Adrenal gland (tissue), 9 donors: ENCODE measurements at regions not wholly inside any gene's neighbourhood (a gene's known extent, or its start where the extent isn't known, plus 50 kb on each side); places are given as distances from the start of the nearest gene placed in this dataset.

Experiments used
- DNase-seq, 7 donors: peaks; one replicate each; pipeline ENCODE4 v3.0.0-alpha.2; 2019 to 2020
- H3K27ac ChIP-seq, 5 donors: fragments of 200-600 bp; sonication (generic) in 4 of 5; 1 replicate in 3 of 5; 2 replicates in 2 of 5; pipeline versions ENCODE4 v1.5.1 to v1.8.0; 2016 to 2020; ENCODE audit warnings: mild to moderate bottlenecking in 1 of 5
- H3K27me3 ChIP-seq: fragments of 200-600 bp; 2 replicates; pipeline ENCODE4 v1.8.0; 2021
- H3K36me3 ChIP-seq, 2 donors: fragments of 200-600 bp; replicated peaks in 1 of 2; 1 replicate in 1 of 2; 2 replicates in 1 of 2; pipeline versions ENCODE4 v1.5.1 to v1.8.0; 2018 to 2022
- H3K4me1 ChIP-seq, 2 donors: fragments of 200-600 bp; replicated peaks in 1 of 2; 1 replicate in 1 of 2; 2 replicates in 1 of 2; pipeline versions ENCODE4 v1.5.1 to v1.8.0; 2018 to 2021
- H3K4me3 ChIP-seq, 4 donors: fragments of 200-600 bp; sonication (generic) in 3 of 4; one replicate each; pipeline ENCODE4 v1.5.1; 2016 to 2018
- H3K9me3 ChIP-seq, 3 donors: fragments of 200-600 bp; sonication (generic) in 1 of 3; replicated peaks in 1 of 3; 1 replicate in 2 of 3; 2 replicates in 1 of 3; pipeline versions ENCODE4 v1.5.1 to v1.8.0; 2016 to 2021
- CTCF ChIP-seq, 6 experiments: fragments of 450-650 bp in 4 of 6; fragments of 200-600 bp in 2 of 6; sonication (generic) in 1 of 6; IDR thresholded peaks; 1 replicate in 5 of 6; 2 replicates in 1 of 6; pipeline versions ENCODE4 v1.5.1 to v1.8.0; 2016 to 2021; ENCODE audit warnings: antibody characterized with exemption in 6 of 6, mild to moderate bottlenecking in 2 of 6, moderate library complexity in 1 of 6
- POLR2A ChIP-seq, 2 donors: fragments of 450-650 bp; IDR thresholded peaks; one replicate each; pipeline ENCODE4 v1.6.1; 2017; ENCODE audit warnings: antibody characterized with exemption in 2 of 2, mild to moderate bottlenecking in 2 of 2, moderate library complexity in 1 of 2
- WGBS, 4 donors: extraction: QIAGEN DNeasy Blood & Tissue Kit in 2 of 4; methylation state at CpG; one replicate each; pipeline versions ENCODE4 v1.1.5 to v1.1.7; 2013 to 2017; 5-methylcytosine and 5-hydroxymethylcytosine counted together
- intact Hi-C, 2 donors: fragments of 100-400 bp; cut with DNase I; formaldehyde crosslinking; loops; one replicate each; pipeline versions ENCODE4 v1.14.1 to v1.15.0; 2022 to 2023
- donor health status: healthy with polysubstance abuse.
- donor health status: Bipolar disorder and iron deficiency.
- donor health status: DM: yes; HTN: yes; CAD: no.
- donor health status: DM: no; HTN: no; CAD: no.
- donor health status: DM: no; HTN: no; CAD: no.

GRCh38 chrX:40818236-40818635 lies 82.9 kb upstream of the MED14 start:
- Histone ChIP-seq H3K27me3 (no peaks in the 10 kb centered on the region), H3K9me3 (no peaks in the 10 kb centered on the region), H3K27ac (no peak overlapping the region), H3K4me3 (no peak overlapping the region), H3K36me3 (no peaks in the 10 kb centered on the region), H3K4me1 (no peaks in the 10 kb centered on the region)
- no peak for DNase-seq
- WGBS, 4 donors = 66 to 89% (median 73%) methylated on average over 1 of the region's 1 CpG
- intact Hi-C loops = no loop called here
- TF ChIP-seq CTCF (IDR thresholded peaks at IDR 0.05) (no peak), POLR2A (IDR thresholded peaks at IDR 0.05) (no peak)

- Histone ChIP-seq H3K36me3 (no peaks in the 10 kb centered on the region), H3K27me3 (peaks cover 12% of the 10 kb centered on the region), H3K9me3 (no peaks in the 10 kb centered on the region), H3K27ac (no peak overlapping the region), H3K4me3 (no peak overlapping the region), H3K4me1 (no peaks in the 10 kb centered on the region)
- TF ChIP-seq CTCF (IDR thresholded peaks at IDR 0.05) (no peak), POLR2A (IDR thresholded peaks at IDR 0.05) (no peak)
- intact Hi-C loops = no loop called here
- DNase-seq = no peak
- 76 to 84% (median 80%) methylated on average over 3 to 4 of the region's 4 CpGs for WGBS, 4 donors
Observed at GRCh38 chrX:40821780-40822179, 86.4 kb upstream of the MED14 start.

DNA sequence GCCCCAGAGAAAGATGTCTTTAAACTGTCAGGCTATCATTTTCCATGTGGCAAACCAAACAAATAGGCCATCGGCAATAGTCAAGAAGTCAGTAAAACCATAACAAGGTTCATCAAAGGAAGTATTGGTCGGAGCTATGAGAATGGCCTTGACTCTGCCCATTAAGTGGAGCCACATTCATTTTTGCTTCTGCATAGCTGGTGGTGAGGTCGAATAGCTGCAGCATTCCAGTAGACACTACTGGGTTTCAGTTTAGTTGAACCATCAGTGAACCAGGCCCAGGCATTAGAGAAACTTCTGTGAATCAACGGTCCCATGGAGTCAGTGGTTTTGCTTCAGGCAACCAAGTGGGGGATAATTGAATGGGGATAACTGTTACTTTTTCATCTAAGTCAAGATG lies 92.0 kb upstream of the MED14 start:
- Histone ChIP-seq H3K9me3 (no peaks in the 10 kb centered on the region), H3K4me1 (no peaks in the 10 kb centered on the region), H3K27ac (no peak overlapping the region), H3K36me3 (no peaks in the 10 kb centered on the region), H3K27me3 (peaks cover 25% of the 10 kb centered on the region), H3K4me3 (no peak overlapping the region)
- intact Hi-C loops = no loop called here
- TF ChIP-seq POLR2A (IDR thresholded peaks at IDR 0.05) = no peak
- TF ChIP-seq CTCF (IDR thresholded peaks at IDR 0.05) = no peak
- 89 to 100% (median 90%) methylated on average over 1 to 4 of the region's 4 CpGs for WGBS, 4 donors
- DNase-seq = no peak

- DNase-seq = no peak
- no peak overlapping the region for H3K4me3 ChIP-seq
- H3K9me3 ChIP-seq = no peaks in the 10 kb centered on the region
- no peak overlapping the region for H3K27ac ChIP-seq
- H3K27me3 ChIP-seq = peaks cover 16% of the 10 kb centered on the region
- H3K4me1 ChIP-seq = no peaks in the 10 kb centered on the region
- WGBS, 4 donors = 40 to 93% (median 84%) methylated on average over 1 to 12 of the region's 12 CpGs
- intact Hi-C loops = no loop called here
- TF ChIP-seq CTCF (IDR thresholded peaks at IDR 0.05) = no peak
- TF ChIP-seq POLR2A (IDR thresholded peaks at IDR 0.05) = no peak
- no peaks in the 10 kb centered on the region for H3K36me3 ChIP-seq
Observed at GRCh38 chrX:40831750-40832149, 96.4 kb upstream of the MED14 start.
